Breast epithelium (tissue), 3 donors: ENCODE measurements at regions not wholly inside any gene's neighbourhood (a gene's known extent, or its start where the extent isn't known, plus 50 kb on each side); places are given as distances from the start of the nearest gene placed in this dataset.

Experiments
- POLR2A ChIP-seq: fragments of 450-650 bp; IDR thresholded peaks from one replicate; pipeline ENCODE4 v1.6.1; 2016; ENCODE audit warnings: antibody characterized with exemption, mild to moderate bottlenecking, moderate library complexity
- POLR2AphosphoS5 ChIP-seq, 3 donors: sonication (generic); formaldehyde crosslinking; IDR thresholded peaks; one replicate each; pipeline ENCODE4 v1.6.1; 2017; ENCODE audit warnings: antibody characterized with exemption in 3 of 3

GRCh38 chr5:167614294-167615021 is 677.0 kb upstream of the WWC1 start:
- TF ChIP-seq POLR2AphosphoS5 (IDR thresholded peaks at IDR 0.05) (no peak), POLR2A (no peak)
